GM06990 (cell line): ENCODE measurements at regions not wholly inside any gene's neighbourhood (a gene's known extent, or its start where the extent isn't known, plus 50 kb on each side); places are given as distances from the start of the nearest gene placed in this dataset.

Experiments
- DNase-seq: peaks from one replicate; pipeline ENCODE4 v3.0.0-alpha.2; 2011; ENCODE audit not compliant: insufficient read length; ENCODE audit errors: extremely low read depth
- H3K27me3 ChIP-seq: replicated peaks from 2 replicates; pipeline ENCODE4 v1.6.0; 2011; ENCODE audit warnings: low read length; ENCODE audit not compliant: control insufficient read depth, insufficient read depth
- H3K36me3 ChIP-seq: 2 replicates; pipeline ENCODE4 v1.5.1; 2011; ENCODE audit warnings: low read length; ENCODE audit not compliant: control insufficient read depth, insufficient read depth
- H3K4me3 ChIP-seq: replicated peaks from 2 replicates; pipeline ENCODE4 v1.5.1; 2011; ENCODE audit warnings: low read depth, mild to moderate bottlenecking, control low read depth, low read length
- CTCF ChIP-seq: IDR thresholded peaks from 2 replicates; pipeline ENCODE4 v1.5.1; 2011; ENCODE audit warnings: low read length, control low read depth, mild to moderate bottlenecking, inconsistent platforms; ENCODE audit not compliant: insufficient read depth, poor library complexity, severe bottlenecking

GRCh38 chr20:52586660-52587059 lies 385.5 kb upstream of the TSHZ2 start:
- TF ChIP-seq CTCF = no peak
- Histone ChIP-seq H3K27me3 (no peaks in the 10 kb centered on the region), H3K36me3 (no peaks in the 10 kb centered on the region), H3K4me3 (no peak overlapping the region)
- DNase-seq = no peak

- TF ChIP-seq CTCF = no peak
- no peaks in the 10 kb centered on the region for H3K36me3 ChIP-seq
- DNase-seq = no peak
- no peak overlapping the region for H3K4me3 ChIP-seq
- no peaks in the 10 kb centered on the region for H3K27me3 ChIP-seq
Measured at GRCh38 chr20:52585333-52585732, 386.8 kb upstream of the TSHZ2 start.

- Histone ChIP-seq H3K36me3 (no peaks in the 10 kb centered on the region), H3K27me3 (no peaks in the 10 kb centered on the region), H3K4me3 (no peak overlapping the region)
- no peak for TF ChIP-seq CTCF
- no peak for DNase-seq
Measured at GRCh38 chr20:52578559-52578958, 387.0 kb upstream of the ZFP64 start.

GRCh38 chr20:52577696-52578095 lies 386.1 kb upstream of the ZFP64 start:
- Histone ChIP-seq H3K27me3 (no peaks in the 10 kb centered on the region), H3K36me3 (no peaks in the 10 kb centered on the region), H3K4me3 (no peak overlapping the region)
- DNase-seq = no peak
- no peak for TF ChIP-seq CTCF

GRCh38 chr20:52572687-52573086 lies 381.1 kb upstream of the ZFP64 start:
- DNase-seq = no peak
- TF ChIP-seq CTCF = no peak

GRCh38 chr20:52569201-52569600 lies 377.6 kb upstream of the ZFP64 start:
- DNase-seq = no peak
- TF ChIP-seq CTCF = no peak
- Histone ChIP-seq H3K4me3 (no peak overlapping the region), H3K36me3 (no peaks in the 10 kb centered on the region), H3K27me3 (no peaks in the 10 kb centered on the region)

More at GRCh38 chr20:52572687-52573086, 381.1 kb upstream of the ZFP64 start:
- Histone ChIP-seq H3K4me3 (no peak overlapping the region), H3K27me3 (no peaks in the 10 kb centered on the region), H3K36me3 (no peaks in the 10 kb centered on the region)
